ENCODE measurements at regions not wholly inside any gene's neighbourhood (a gene's known extent, or its start where the extent isn't known, plus 50 kb on each side); places are given as distances from the start of the nearest gene placed in this dataset.

GRCh38 chr10:1966712-1967376 is 229.5 kb upstream of the ADARB2 start:
- Mint-ChIP-seq H3K4me1 (ENCODE audit: unreplicated experiment) (no peaks in the 10 kb centered on the region), H3K27me3 (peaks cover 5% of the 10 kb centered on the region), H3K4me3 (no peak overlapping the region), H3K36me3 (no peaks in the 10 kb centered on the region), H3K9me3 (peaks cover 5% of the 10 kb centered on the region), H3K27ac (no peak overlapping the region)
- no peak for TF ChIP-seq CTCF (conservative IDR thresholded peaks at IDR 0.05)
- no peak for DNase-seq (ENCODE audit: extremely low spot score, unreplicated experiment)

DNA sequence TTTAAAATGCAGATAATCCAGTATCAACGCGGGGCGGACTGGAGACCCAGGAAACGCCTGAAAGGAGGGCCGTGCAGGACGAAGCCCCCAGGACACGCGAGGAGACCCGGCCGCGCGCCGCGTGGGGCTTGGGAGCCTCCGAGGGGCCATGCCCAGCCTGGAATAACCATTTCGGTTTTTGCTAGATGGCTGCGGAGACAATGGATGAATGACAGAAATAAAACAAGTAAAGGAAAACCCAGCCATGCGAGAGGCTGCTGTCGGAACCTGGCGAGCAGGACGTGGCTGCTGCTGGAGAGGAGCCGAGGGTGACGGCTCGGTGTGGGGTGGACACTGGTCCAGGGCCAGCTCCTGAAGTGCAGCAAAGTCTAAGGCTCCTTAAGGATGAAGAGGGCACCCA is 227.2 kb upstream of the ADARB2 start:
- Mint-ChIP-seq H3K4me3 (no peak overlapping the region), H3K36me3 (no peaks in the 10 kb centered on the region), H3K27me3 (peaks cover 5% of the 10 kb centered on the region), H3K27ac (no peak overlapping the region), H3K9me3 (peaks cover 5% of the 10 kb centered on the region), H3K4me1 (ENCODE audit: unreplicated experiment) (no peaks in the 10 kb centered on the region)
- no peak for TF ChIP-seq CTCF (conservative IDR thresholded peaks at IDR 0.05)
- no peak for DNase-seq (ENCODE audit: extremely low spot score, unreplicated experiment)

DNA sequence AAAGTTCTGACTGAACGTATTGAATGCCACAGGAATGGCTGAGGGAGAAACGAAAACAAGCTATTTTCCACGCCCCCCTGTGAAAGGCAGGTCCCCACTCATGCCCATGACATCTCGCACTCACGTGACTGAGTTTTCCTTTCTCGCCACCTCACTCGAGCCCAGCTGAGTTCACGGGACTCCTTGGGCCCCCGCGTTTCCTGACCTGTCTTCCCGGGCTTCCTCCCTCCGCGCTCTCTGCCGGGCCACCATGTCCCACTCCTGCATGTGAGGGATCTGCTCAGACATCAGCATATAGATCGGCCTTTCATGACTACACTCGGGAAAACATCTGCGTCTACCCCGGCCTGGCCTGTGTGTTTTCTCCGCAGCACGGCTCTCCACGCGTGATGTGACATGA is 226.0 kb upstream of the ADARB2 start:
- Mint-ChIP-seq H3K36me3 (no peaks in the 10 kb centered on the region), H3K9me3 (no peaks in the 10 kb centered on the region), H3K27me3 (peaks cover 2% of the 10 kb centered on the region), H3K27ac (no peak overlapping the region), H3K4me3 (no peak overlapping the region), H3K4me1 (ENCODE audit: unreplicated experiment) (no peaks in the 10 kb centered on the region)
- no peak for TF ChIP-seq CTCF (conservative IDR thresholded peaks at IDR 0.05)
- DNase-seq (ENCODE audit: extremely low spot score, unreplicated experiment): no peak

DNA sequence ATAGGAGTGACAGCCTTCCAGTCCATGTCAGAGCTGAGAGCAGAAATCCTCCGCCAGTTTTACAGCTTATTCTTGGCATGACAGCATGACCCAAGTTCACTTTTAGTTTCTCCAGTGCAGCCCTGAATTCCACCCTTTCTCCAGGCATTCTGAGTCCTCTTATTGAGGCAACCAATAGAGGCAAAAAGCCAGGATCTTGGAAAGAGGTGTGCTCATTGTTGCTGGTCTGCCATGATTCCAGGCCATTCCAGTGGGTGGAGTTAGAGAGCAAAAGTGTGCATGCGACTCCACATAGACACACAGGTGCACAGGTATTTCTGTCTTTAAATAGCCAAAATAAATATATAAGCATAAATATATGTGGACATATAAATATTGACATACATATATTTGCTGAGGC is 224.7 kb upstream of the ADARB2 start:
- peaks cover 2% of the 10 kb centered on the region for H3K27me3 Mint-ChIP-seq
- no peaks in the 10 kb centered on the region for H3K36me3 Mint-ChIP-seq
- H3K9me3 Mint-ChIP-seq: no peaks in the 10 kb centered on the region
- TF ChIP-seq CTCF (conservative IDR thresholded peaks at IDR 0.05): no peak
- no peak overlapping the region for H3K4me3 Mint-ChIP-seq
- H3K27ac Mint-ChIP-seq: no peak overlapping the region
- H3K4me1 Mint-ChIP-seq (ENCODE audit: unreplicated experiment): no peaks in the 10 kb centered on the region
- no peak for DNase-seq (ENCODE audit: extremely low spot score, unreplicated experiment)

DNA sequence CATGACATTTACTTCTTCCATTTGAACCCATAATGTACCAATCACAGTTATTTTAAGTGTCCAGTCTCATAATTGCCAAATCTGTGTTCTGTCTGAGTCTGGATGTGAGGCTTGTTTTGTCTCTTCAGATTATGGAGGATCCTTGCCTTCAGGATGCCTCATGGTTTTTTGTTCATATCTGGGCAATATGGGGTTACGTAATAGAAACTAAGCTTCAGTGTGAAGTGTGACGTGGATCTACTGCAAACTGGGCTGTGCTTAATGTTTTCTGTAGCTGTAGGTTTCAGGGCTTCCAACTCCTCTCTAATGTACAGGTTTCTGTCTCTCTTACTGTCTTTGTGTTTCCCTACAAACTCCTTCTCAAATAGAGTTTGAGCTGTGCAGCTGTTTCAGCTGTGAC is 223.7 kb upstream of the ADARB2 start:
- H3K36me3 Mint-ChIP-seq: no peaks in the 10 kb centered on the region
- H3K9me3 Mint-ChIP-seq: no peaks in the 10 kb centered on the region
- H3K4me1 Mint-ChIP-seq (ENCODE audit: unreplicated experiment): no peaks in the 10 kb centered on the region
- H3K4me3 Mint-ChIP-seq: no peak overlapping the region
- H3K27ac Mint-ChIP-seq: no peak overlapping the region
- DNase-seq (ENCODE audit: extremely low spot score, unreplicated experiment): no peak
- no peaks in the 10 kb centered on the region for H3K27me3 Mint-ChIP-seq
- TF ChIP-seq CTCF (conservative IDR thresholded peaks at IDR 0.05): no peak

- no peak for TF ChIP-seq CTCF (conservative IDR thresholded peaks at IDR 0.05)
- Mint-ChIP-seq H3K27ac (no peak overlapping the region), H3K4me1 (ENCODE audit: unreplicated experiment) (peaks cover 9% of the 10 kb centered on the region), H3K36me3 (no peaks in the 10 kb centered on the region), H3K9me3 (no peaks in the 10 kb centered on the region), H3K4me3 (no peak overlapping the region), H3K27me3 (no peaks in the 10 kb centered on the region)
- DNase-seq (ENCODE audit: extremely low spot score, unreplicated experiment): no peak
Measured at GRCh38 chr10:1957057-1957456, 219.7 kb upstream of the ADARB2 start.
